HG03064 (cell line): ENCODE measurements at regions not wholly inside any gene's neighbourhood (a gene's known extent, or its start where the extent isn't known, plus 50 kb on each side); places are given as distances from the start of the nearest gene placed in this dataset.
"Not testable (repeated sequence)": the region's sequence is repeated elsewhere in the genome, so short reads cannot be mapped to it uniquely, and the experiment has no call there.

Experiments used
- ATAC-seq: cut with Tn5 transposase; IDR thresholded peaks from one replicate; pipeline ENCODE4 v1.9.1; 2021; ENCODE audit warnings: low read depth; ENCODE audit not compliant: unreplicated experiment

DNA sequence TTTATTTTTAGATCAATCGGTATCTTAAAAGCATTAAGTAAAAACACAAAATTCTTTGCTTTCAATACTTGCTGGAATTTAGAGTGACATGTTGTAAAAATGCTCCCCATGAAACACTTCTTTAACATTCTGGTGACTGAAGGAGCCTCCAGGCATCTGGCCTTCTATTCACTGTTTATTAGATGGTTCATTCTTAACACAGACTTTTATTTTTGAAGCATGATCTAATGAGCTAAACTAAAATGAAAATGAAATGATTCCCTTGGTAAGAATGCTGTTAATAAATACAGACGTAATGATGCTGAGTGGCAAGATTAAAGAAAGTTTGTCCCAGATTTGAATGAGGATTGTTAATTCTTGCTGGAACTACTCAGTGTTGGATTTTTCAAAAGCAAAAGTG lies 698.4 kb downstream of the TENT5A start:
- ATAC-seq, result no peak

GRCh38 chr6:81051952-81052351 lies 700.5 kb downstream of the TENT5A start:
- ATAC-seq, result no peak

GRCh38 chr6:81049425-81050042 lies 702.9 kb downstream of the TENT5A start:
- no peak for ATAC-seq

- no peak for ATAC-seq
Observed at GRCh38 chr6:81031416-81031815, 721.1 kb downstream of the TENT5A start.

DNA sequence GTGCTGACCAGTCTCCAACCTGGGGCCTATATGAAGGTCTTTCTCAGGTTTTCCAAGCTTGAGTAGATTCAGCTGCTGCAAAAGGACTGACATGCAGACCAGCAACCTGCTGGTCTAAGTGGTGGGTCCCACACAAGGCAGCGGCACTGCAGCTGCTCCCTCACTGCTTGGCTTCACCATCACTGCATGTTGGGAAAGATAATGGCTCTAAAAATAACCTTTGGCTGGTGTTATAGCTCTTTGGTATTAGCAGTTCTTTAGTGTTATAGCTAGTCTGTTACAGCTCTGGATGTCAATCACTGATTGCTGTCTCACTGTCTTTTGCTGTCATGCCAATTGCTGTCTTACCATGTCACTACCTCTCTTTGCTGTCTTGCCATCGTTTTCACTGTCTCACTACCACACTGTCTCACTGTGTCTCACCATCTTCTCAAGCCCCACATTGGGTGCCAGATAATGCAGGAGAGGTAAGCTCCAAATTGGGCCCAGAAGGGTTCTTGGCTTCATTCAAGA lies 726.4 kb downstream of the TENT5A start:
- ATAC-seq, result no peak

DNA sequence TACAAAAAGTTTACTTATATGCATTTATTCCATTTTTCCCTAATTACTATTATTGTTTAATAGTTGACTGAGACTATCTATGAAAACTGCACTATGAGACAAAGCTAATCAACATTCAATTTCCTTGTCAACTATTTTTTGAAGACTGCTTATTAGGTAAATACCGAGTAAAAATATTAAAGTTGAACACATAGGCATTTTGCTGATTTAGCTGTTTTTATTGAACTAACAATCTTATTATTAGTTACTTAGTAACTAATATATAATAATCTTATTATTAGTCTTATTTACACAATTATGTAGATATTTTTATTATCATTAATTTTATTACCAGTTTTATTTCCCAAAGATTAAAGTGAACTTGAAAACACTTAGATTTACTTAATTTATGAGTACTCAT lies 728.8 kb downstream of the TENT5A start:
- ATAC-seq, result no peak

DNA sequence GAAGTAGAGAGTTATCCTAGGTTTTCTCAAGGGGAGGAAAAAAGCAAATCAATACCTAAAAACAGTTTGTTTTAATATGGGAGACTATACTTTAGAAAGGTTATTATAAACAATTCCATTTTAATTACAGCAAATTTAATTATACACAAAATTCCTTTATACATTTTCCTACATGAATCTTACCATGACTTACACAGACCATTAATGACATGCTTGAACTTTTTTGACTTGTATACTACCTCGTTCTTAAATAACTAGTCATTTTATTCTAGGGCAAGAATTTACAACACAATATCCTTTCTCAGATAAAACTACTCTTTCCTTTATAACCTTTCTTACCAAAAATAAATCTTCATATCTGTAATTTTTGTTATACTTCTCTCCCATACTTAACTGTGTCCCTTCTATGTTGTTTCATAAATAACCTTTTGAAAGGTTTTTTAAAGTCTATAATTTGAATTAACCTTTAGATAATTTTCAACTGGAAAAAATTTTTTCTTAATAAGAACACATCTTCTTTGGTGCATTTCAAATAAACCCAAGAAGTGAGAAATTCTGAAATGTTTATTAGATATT lies 729.4 kb downstream of the TENT5A start:
- ATAC-seq, result no peak

GRCh38 chr6:81017586-81017985 lies 734.9 kb downstream of the TENT5A start:
- ATAC-seq, result not testable (repeated sequence)

DNA sequence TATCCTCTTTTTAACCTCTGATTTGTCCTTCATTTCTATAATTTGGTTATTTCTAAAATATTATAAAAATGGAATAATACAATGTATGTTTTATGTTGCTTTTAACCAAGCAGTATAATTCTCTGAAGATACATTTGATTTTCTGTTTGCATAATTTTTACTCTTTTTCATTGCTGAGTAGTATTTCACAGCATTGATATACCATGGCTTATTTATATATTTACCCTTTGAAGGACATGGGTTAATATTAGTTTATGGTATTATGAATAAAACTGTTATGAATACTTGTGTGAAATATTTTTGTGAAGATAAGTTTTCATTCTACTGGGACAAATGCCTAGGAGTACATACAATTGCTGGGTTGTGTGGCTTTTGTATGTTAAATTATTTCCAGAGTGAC lies 748.6 kb downstream of the TENT5A start:
- ATAC-seq, result no peak

- no peak for ATAC-seq
Observed at GRCh38 chr6:81003156-81003555, 749.3 kb downstream of the TENT5A start.

- no peak for ATAC-seq
Observed at GRCh38 chr6:81002126-81002525, 750.4 kb downstream of the TENT5A start.

DNA sequence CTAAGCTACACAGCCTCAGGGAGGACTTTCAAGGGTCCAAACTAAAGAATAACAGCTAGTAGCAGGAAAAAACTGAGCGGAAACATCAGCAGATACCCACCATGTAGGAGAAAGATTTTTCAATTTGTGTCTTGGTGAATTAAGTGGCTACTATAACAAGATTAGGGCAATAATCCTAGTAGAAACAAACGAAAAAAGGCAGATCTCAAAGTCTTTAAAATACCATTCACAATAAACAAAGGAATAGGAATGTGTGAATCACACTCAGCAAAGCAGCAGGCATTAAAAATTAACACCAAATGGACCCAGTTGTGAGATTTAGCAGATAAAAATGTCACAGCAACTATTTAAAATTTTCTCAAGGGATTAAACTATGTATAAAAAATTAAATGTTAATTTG lies 761.2 kb downstream of the TENT5A start:
- no peak for ATAC-seq

DNA sequence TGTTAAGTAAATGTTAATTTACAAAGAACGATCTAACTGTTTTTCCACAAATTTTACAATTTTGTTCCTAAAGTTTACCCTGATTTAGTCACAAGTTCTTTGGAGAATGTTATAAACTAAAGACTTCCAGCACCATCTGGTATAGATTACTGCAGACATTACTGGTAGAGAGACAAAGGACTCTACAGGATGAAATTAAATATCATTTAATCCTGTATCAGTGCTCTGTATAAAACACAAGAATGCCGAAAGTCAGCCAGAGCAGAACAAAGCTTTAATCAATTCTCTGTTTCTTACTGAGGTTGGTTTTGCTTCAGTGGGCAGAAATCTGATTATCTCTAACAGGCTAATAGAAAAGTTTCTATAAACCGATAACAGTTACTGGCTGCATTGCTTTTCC lies 763.6 kb downstream of the TENT5A start:
- ATAC-seq, result no peak

DNA sequence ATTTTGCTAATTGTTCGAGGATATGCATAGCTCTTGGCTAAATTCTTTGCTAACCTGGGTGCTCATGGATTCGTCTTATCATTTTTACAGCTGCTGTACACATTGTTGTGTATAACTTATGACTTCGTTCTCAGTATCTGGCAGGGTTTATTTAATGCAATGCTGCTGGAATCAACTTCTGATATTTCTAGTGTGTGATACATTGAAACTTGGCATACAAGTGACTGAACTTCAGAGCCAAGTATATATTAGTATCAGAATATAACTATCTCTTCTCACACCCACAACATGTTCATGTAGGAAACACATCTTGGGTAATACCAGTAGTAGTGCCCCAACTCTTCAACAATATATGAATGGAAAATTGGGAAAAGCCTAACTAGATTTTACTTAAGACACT lies 764.2 kb downstream of the TENT5A start:
- ATAC-seq, result no peak

DNA sequence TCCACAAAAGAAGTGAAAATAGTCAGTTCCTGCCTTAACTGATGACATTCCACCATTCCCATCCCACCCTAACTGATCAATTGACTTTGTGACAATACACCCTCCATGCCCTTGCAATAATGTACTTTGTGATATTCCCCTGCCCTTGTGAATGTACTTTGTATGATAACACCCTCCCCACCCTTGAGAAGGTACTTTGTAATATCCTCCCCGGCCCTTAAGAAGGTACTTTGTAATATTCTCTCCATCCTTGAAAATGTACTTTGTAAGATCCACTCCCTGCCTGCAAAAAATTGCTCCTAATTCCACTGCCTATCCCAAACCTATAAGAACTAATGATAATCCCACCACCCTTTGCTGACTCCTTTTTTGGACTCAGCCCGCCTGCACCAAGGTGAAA lies 771.3 kb downstream of the TENT5A start:
- not testable (repeated sequence) for ATAC-seq

- ATAC-seq, result no peak
Observed at GRCh38 chr6:80976336-80976735, 776.1 kb downstream of the TENT5A start.

GRCh38 chr6:80974579-80974978 lies 777.9 kb downstream of the TENT5A start:
- no peak for ATAC-seq

GRCh38 chr6:80969439-80969838 lies 783.0 kb downstream of the TENT5A start:
- no peak for ATAC-seq

GRCh38 chr6:80967609-80968008 lies 784.9 kb downstream of the TENT5A start:
- no peak for ATAC-seq

- ATAC-seq, result no peak
Observed at GRCh38 chr6:80962382-80962781, 790.1 kb downstream of the TENT5A start.

- ATAC-seq, result no peak
Observed at GRCh38 chr6:80961166-80961565, 791.3 kb downstream of the TENT5A start.

GRCh38 chr6:80959034-80959433 lies 793.4 kb downstream of the TENT5A start:
- no peak for ATAC-seq

DNA sequence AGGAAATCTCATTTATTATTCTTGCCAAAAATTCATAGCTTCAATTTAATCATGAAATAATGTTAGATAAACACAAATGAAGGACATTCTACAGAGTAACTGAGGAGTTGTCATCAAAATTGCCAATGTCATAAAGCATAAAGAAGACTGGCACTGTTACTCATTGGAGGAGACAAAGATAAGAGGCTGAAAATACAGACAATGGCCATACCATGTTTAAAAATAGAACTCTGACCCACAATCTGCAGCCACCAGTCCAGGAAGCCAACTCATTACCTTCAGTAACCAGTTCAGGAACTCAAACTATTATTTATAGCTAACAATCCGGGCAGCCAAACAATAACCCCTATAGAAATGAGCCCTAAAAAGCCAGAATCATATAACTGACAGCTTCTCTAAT lies 795.6 kb downstream of the TENT5A start:
- no peak for ATAC-seq
